ENCODE measurements at regions not wholly inside any gene's neighbourhood (a gene's known extent, or its start where the extent isn't known, plus 50 kb on each side); places are given as distances from the start of the nearest gene placed in this dataset.

DNA sequence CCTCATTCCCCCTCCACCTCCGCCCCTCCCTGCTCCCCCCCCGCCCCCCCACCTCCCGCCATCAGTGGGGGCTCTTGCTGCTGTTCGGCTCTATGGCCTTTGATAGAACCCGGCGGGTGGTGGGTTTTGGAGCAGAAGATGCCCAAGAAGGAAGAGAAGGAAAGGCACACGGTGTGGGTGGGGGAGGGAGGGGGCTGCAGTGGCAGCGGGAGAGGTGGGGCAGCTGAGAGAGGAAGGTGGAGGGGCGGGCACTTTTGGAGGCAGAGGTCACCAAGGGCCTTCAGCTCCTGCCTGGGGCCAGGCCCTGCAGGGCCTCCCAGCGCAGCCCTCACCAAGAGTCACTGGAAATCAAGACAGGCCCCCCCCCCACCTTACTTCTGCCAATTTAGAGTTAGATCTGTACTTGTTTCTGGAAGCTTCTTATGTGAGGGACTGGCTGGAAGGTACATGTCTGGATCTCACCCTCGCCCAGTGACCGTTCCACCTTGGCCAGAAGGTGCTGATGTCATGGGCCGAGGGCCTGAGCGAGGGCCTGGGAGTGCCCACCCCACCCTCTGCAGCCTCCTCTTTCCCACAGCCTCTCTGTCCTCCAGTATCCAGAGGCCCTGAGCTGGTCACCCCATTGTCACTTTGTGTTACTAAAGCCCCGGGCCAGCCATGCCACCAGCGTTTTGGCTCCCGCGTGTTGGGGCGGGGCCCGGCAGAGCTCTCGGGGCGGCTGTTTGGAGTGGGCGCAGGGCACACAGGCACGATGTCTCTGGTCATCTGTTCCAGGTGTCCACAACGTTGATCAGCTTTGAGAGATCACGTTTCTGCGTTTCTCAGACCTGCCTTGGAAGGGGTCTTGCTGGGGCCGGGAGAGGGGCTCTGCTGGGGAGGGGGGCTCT lies 153.9 kb downstream of the KIF26A start:
- DNase-seq = no peak

GRCh38 chr14:104293231-104293841 lies 154.9 kb downstream of the KIF26A start:
- DNase-seq = no peak

DNA sequence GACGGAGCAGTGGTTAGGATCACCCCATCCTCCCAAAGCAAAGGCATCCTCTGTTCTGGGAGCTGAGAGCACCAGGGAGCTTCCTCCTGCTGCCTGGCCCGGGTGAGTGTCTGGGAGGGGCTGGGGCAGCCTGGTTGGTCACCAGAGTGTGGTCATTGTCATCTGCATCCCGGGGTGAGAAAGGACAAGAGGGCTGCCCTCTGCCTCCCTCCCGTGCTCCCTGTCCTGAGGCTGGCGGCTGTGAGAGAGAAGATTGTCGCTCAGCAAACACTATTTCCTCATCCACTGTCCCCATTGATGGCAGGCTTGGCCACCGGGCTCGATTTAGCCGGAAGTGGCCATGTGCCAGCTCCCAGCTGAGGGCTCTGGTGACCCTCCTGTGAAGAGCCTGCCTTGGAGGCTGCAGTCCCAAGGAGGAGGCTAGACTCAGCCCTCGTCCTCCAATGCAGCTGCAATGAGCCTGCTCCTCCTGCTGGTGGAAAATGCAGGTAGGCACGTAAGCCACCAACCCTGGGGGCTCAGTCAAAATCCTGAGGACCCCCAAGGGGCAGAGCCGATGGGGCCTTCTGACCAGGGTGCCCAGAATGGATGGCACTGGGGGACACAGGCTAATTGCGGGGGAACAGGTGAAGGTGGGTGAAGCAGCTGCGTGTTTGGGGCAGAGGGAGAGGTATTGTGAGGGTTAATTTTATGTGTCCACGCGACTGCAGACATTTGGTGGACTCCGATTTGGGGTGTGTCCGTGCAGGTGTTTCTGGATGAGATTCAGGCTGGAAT lies 155.7 kb downstream of the KIF26A start:
- DNase-seq = no peak

DNA sequence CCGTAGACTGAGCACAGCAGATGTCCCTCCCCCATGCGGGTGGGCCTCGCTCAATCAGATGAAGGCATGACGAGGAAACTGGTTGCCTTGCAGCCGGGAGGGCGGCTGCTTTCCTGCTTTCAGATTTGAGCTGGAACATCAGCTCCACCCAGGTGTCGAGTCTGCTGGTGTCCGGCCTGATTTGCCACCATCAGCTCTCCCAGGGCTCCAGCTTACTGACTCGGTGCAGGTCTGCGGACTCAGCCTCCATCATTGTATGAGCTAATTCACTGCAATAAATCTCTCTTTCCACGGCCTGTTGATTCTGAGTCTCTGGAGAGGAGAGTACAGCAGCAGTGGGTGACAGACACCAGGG lies 156.2 kb downstream of the KIF26A start:
- DNase-seq = no peak

DNA sequence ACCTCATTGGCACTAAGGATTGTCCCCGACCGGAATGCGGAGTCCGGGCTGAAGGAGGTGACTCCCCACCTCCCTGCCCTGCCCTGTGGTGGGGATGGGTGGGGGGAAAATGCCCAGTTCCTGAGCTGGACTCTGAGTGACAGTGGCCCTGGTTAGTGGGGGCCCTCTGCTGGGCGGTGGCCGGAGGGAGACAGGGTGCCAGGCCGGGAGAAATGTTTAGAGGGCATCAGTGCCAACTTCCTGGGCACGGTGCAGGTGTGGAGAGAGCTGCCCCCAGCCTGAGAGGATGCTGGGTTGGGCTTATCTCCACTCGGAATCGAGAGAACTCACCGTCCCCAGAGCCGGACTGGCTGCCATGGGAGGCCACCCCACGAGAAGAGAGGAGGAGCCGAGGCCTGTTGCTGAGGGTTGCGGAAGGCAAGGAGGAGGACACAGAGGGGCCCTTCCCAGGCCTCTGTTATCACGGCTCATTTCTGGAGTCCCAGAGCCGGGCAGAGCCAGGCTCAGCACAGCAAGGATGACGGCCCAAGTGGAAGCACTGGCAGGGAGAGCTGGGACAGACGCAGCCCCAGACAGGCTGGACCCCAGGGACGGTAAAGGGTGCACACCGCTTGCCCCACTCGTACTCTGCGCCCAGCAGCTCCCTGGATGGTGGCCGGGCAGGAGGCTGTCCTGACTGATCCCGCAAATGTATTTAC lies 156.7 kb downstream of the KIF26A start:
- DNase-seq = no peak

DNA sequence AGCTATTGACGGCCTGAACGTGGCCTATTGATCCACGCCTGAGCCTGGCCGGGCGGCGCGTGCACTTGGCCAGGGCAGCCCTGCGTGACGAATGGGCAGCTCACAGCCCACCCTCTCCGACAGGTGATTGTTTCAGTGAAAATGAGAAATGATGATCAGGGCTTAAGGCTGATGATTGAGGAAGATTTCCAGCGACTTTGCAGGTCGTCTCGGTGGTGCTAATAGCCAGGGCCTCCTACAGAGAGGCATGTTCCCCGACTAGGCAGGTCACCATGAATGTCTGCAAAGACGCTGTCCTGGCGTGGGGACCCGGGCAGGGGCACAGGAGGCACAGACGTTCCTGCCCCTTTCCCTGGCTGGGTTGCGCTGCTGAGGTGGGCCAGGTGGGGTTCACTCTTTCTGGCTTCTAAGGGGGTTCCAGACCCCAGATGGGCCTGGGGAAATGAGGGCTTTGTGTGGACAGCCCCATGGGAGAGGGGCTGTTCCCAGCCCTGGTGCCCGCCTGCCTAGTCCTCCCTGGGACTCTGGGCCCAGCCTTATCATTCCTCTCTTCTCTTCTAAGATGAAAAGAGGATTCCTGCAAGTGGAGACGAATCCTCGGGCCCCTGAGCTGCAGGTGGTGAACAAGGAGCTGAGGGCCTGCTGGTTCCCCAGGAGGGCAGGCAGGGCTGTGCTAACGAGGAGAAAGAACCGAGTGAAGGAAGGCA lies 157.4 kb downstream of the KIF26A start:
- DNase-seq = no peak

- DNase-seq = no peak
Measured at GRCh38 chr14:104296388-104297312, 158.3 kb downstream of the KIF26A start.

DNA sequence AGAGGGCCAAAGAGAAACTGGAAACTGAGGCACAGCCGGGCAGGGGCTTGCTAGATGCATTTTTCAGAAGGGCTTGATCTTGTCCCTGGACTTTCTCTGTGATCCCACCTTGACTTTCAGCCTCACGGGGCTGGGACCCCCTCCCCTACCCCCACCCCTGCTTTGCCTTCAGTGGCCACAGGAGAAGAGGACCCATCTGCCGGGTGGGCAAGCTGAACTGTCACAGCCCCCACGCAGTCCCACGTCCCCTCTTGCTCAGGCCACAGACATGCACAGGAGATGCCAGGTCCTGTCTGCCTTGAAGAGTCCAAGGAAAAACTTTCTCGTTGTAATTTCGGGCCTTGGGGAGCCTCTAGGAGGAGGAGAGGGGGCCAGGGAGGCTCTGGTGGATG lies 158.9 kb downstream of the KIF26A start:
- no peak for DNase-seq

GRCh38 chr14:104297721-104298401 lies 159.5 kb downstream of the KIF26A start:
- no peak for DNase-seq

- no peak for DNase-seq
Measured at GRCh38 chr14:104298458-104298857, 160.1 kb downstream of the KIF26A start.

- DNase-seq = no peak
Measured at GRCh38 chr14:104299993-104300761, 161.8 kb downstream of the KIF26A start.

- no peak for DNase-seq
Measured at GRCh38 chr14:104301731-104302460, 163.5 kb downstream of the KIF26A start.

DNA sequence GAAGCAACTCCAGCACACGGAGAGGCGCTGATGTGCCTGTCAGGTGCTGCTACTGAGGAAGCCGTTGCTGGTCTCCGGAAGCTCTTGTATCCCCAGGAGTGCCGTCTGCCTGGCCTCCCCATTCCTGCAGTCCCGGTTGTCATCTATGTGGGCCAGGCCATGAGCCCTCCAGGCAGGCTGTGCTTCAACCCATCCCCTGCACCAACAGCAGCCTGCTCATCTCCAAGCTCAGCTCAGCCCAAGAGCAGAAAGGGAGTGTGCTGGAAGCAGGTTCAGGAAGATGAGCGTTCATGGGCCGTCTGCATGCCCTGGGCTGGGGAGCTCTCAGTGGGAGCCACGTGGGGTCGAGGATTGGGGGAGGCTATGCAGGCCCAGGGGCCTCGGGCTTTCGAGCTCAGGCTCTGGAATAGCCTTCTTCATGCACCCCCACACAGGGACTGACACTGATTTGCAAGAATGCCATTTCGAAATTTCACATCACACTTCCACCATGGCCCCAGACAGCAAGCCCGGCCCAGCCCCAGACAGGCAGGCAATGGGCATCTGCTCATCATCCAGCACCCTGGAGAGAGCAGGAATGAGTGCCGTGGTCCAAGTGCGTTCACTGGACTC lies 164.5 kb downstream of the KIF26A start:
- DNase-seq = no peak

DNA sequence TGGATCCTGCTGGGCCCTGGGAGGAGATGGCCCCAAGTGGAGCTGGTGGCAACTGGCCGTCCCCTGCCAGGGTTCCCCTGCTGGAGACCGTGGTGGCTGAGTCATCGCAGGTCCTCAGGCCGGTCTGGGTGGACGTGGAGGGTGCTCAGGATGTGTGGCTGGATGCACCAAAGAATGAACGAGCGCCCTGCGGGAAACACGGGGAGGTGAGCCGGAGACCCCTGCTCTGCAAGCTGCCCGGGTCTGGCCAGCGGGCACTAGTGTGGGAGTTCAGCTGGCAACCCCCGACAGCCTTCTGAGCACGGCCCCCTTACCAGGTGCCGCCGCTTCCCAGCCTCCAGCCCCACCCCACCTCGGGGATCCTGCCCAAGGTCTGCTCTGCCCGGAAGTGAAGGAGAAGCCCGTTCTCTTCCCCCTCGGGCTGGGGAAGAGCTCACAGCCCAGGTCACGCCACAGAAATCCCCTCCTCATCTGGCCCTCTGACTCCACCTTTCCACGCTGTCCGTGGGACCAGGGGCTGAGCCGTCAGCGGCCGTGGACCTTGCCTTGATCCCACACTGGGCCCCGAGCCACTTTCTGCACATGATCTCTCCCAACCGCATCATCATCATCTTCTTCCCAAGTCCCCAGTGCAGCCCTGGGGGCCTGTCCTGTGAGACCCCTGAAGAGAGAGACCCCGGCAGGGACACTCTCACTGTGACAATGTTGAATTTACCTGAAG lies 165.5 kb downstream of the KIF26A start:
- DNase-seq = no peak

- DNase-seq = no peak
Measured at GRCh38 chr14:104304451-104305351, 166.3 kb downstream of the KIF26A start.

- no peak for DNase-seq
Measured at GRCh38 chr14:104305511-104306449, 167.4 kb downstream of the KIF26A start.
